Psoas muscle (tissue), 7 donors: ENCODE measurements at regions not wholly inside any gene's neighbourhood (a gene's known extent, or its start where the extent isn't known, plus 50 kb on each side); places are given as distances from the start of the nearest gene placed in this dataset.

Experiments
- ATAC-seq, 4 donors: fragments of 200-7000 bp; cut with Tn5 transposase; one replicate each; pipeline ENCODE4 v1.9.1; 2020; ENCODE audit warnings: moderate library complexity in 3 of 4, mild to moderate bottlenecking in 2 of 4
- DNase-seq, 2 donors: peaks; one replicate each; pipeline ENCODE4 v3.0.0-alpha.2; 2020
- H3K27ac ChIP-seq: fragments of 200-600 bp; one replicate; pipeline ENCODE4 v1.8.0; 2022
- H3K27me3 ChIP-seq, 3 donors: fragments of 200-600 bp in 1 of 3; one replicate each; pipeline versions ENCODE4 v1.6.1 to v1.8.0; 2013 to 2022; ENCODE audit warnings: low read length in 2 of 3, mild to moderate bottlenecking in 2 of 3, moderate library complexity in 1 of 3; ENCODE audit not compliant: insufficient read depth in 3 of 3
- H3K36me3 ChIP-seq, 2 donors: fragments of 200-600 bp in 1 of 2; one replicate each; pipeline versions ENCODE4 v1.6.1 to v1.8.0; 2013 to 2022; ENCODE audit warnings: low read depth in 1 of 2, mild to moderate bottlenecking in 1 of 2, moderate library complexity in 1 of 2; ENCODE audit not compliant: insufficient read depth in 1 of 2
- H3K4me1 ChIP-seq: fragments of 200-600 bp; one replicate; pipeline ENCODE4 v1.8.0; 2022
- H3K4me3 ChIP-seq: fragments of 200-600 bp; one replicate; pipeline ENCODE4 v1.8.0; 2022; ENCODE audit warnings: mild to moderate bottlenecking
- H3K9me3 ChIP-seq: fragments of 200-600 bp; one replicate; pipeline ENCODE4 v1.8.0; 2022
- CTCF ChIP-seq: fragments of 200-600 bp; IDR thresholded peaks from one replicate; pipeline ENCODE4 v1.8.0; 2022; ENCODE audit warnings: antibody characterized with exemption
- WGBS, 3 donors: extraction: QIAGEN DNeasy Blood & Tissue Kit; methylation state at CpG; one replicate each; pipeline versions ENCODE4 v1.1.6 to v1.1.7; 2013; 5-methylcytosine and 5-hydroxymethylcytosine counted together
- intact Hi-C, 2 donors: fragments of 100-400 bp; cut with DNase I; formaldehyde crosslinking; loops; one replicate each; pipeline versions ENCODE4 v1.11.0 to v1.14.2; 2022
- donor health status: healthy with polysubstance abuse.
- donor health status: DM: no; HTN: no; CAD: no; lungs with moderate emphysema.
- donor health status: Bipolar disorder and iron deficiency.
- donor health status: healthy.
- donor health status: DM: yes; HTN: yes; CAD: no.
- donor health status: DM: no; HTN: no; CAD: no.
- donor health status: DM: yes; HTN: yes; CAD: no.

DNA sequence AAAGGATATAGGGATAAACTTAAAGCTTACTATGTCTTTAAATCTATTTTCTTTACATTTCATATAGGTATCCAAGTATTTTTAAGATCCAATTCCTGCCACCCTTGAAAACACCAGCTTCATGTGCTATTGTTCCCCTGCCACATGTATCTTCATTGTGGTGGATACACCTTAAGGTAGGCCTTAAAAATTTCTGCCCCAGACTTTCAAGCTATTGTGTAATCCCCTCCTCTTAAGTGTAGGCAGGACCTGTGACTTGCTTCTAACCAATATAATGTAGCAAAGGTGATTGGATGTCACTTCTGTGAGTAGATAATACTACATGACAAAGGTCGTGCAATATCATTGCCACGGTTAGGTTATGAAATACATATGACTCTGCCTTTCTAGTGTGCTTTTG is 119.5 kb downstream of the RAD51AP2 start:
- Histone ChIP-seq H3K27ac (no peak overlapping the region), H3K27me3 (no peaks in the 10 kb centered on the region), H3K9me3 (peaks cover under 1% of the 10 kb centered on the region), H3K36me3 (no peaks in the 10 kb centered on the region), H3K4me1 (no peaks in the 10 kb centered on the region), H3K4me3 (no peak overlapping the region)
- intact Hi-C loops: no loop called here
- ATAC-seq: no peak
- no peak for TF ChIP-seq CTCF
- DNase-seq: no peak
- WGBS, 3 donors: 85 to 92% (median 85%) methylated on average over 2 of the region's 2 CpGs

GRCh38 chr2:17388798-17389197 is 129.4 kb downstream of the RAD51AP2 start:
- no peak overlapping the region for H3K27ac ChIP-seq
- no peak for DNase-seq
- ATAC-seq: no peak
- TF ChIP-seq CTCF: no peak
- intact Hi-C loops: no loop called here
- H3K27me3 ChIP-seq: peaks cover 0 to 5% (median 0%) of the 10 kb centered on the region in 3 donors
- H3K4me1 ChIP-seq: no peaks in the 10 kb centered on the region
- H3K4me3 ChIP-seq: no peak overlapping the region
- H3K9me3 ChIP-seq: no peaks in the 10 kb centered on the region
- no peaks in the 10 kb centered on the region for H3K36me3 ChIP-seq

GRCh38 chr2:17387591-17387990 is 130.6 kb downstream of the RAD51AP2 start:
- Histone ChIP-seq H3K4me3 (no peak overlapping the region), H3K27ac (no peak overlapping the region), H3K9me3 (no peaks in the 10 kb centered on the region), H3K4me1 (no peaks in the 10 kb centered on the region), H3K27me3 (peaks cover 0 to 4% (median 0%) of the 10 kb centered on the region in 3 donors), H3K36me3 (no peaks in the 10 kb centered on the region)
- intact Hi-C loops: no loop called here
- no peak for ATAC-seq
- TF ChIP-seq CTCF: no peak
- WGBS, 3 donors: 61 to 66% (median 66%) methylated on average over 2 of the region's 2 CpGs
- DNase-seq: no peak

- H3K36me3 ChIP-seq: no peaks in the 10 kb centered on the region
- H3K9me3 ChIP-seq: no peaks in the 10 kb centered on the region
- WGBS, 3 donors: 75 to 87% (median 75%) methylated on average over 2 of the region's 2 CpGs
- no peaks in the 10 kb centered on the region for H3K4me1 ChIP-seq
- no peak for TF ChIP-seq CTCF
- DNase-seq: no peak
- no peak overlapping the region for H3K4me3 ChIP-seq
- H3K27me3 ChIP-seq: peaks cover 0 to under 1% (median 0%) of the 10 kb centered on the region in 3 donors
- no peak for ATAC-seq
- intact Hi-C loops: no loop called here
- no peak overlapping the region for H3K27ac ChIP-seq
Observed at GRCh38 chr2:17386771-17387170, 131.5 kb downstream of the RAD51AP2 start.

DNA sequence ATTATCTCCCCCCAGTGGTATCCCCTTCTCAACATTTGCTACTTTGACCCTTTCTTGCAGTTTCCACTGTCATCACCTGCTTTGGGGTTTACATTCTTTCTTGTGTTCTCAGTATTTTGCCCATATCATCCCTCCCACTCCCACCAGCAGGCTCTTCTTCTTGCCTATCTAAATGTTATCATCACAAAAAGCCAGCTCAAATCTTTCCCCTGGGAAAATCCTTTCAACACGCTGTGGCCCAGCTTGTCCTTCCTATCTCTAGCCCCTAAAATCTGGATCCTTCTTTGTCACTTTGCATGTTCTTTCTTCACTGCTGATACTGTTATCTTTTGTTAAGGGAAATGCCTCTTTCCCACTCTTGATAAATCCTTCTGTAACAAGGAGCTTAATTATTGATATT is 138.2 kb downstream of the RAD51AP2 start:
- WGBS, 3 donors: 52 to 70% (median 52%) methylated on average over 1 of the region's 1 CpG
- H3K9me3 ChIP-seq: no peaks in the 10 kb centered on the region
- H3K4me3 ChIP-seq: no peak overlapping the region
- no peak overlapping the region for H3K27ac ChIP-seq
- TF ChIP-seq CTCF: no peak
- intact Hi-C loops: no loop called here
- no peak for DNase-seq
- no peaks in the 10 kb centered on the region for H3K27me3 ChIP-seq
- no peaks in the 10 kb centered on the region for H3K36me3 ChIP-seq
- no peak for ATAC-seq
- no peaks in the 10 kb centered on the region for H3K4me1 ChIP-seq
